Thyroid gland (tissue), 4 donors: ENCODE measurements at regions not wholly inside any gene's neighbourhood (a gene's known extent, or its start where the extent isn't known, plus 50 kb on each side); places are given as distances from the start of the nearest gene placed in this dataset.

ENCODE experiments used
- DNase-seq, 2 donors: peaks; one replicate each; pipeline ENCODE4 v3.0.0-alpha.2; 2019
- H3K27ac ChIP-seq, 3 donors: fragments of 200-600 bp; sonication (generic); 1 replicate in 2 of 3; 2 replicates in 1 of 3; pipeline ENCODE4 v1.5.1; 2016 to 2019; ENCODE audit warnings: mild to moderate bottlenecking in 1 of 3, moderate library complexity in 1 of 3
- H3K27me3 ChIP-seq: fragments of 200-600 bp; sonication (generic); one replicate; pipeline ENCODE4 v1.5.1; 2019
- H3K36me3 ChIP-seq, 2 donors: fragments of 200-600 bp; sonication (generic); one replicate each; pipeline ENCODE4 v1.5.1; 2016 to 2019
- H3K4me1 ChIP-seq, 2 donors: fragments of 200-600 bp; sonication (generic); one replicate each; pipeline ENCODE4 v1.5.1; 2017 to 2019
- H3K4me3 ChIP-seq, 3 donors: fragments of 200-600 bp; sonication (generic); replicated peaks in 1 of 3; 1 replicate in 2 of 3; 2 replicates in 1 of 3; pipeline ENCODE4 v1.5.1; 2016; ENCODE audit warnings: mild to moderate bottlenecking in 1 of 3
- H3K9me3 ChIP-seq: fragments of 200-600 bp; sonication (generic); one replicate; pipeline ENCODE4 v1.5.1; 2017
- CTCF ChIP-seq, 6 experiments: fragments of 200-600 bp in 3 of 6; fragments of 450-650 bp in 3 of 6; sonication (generic) in 3 of 6; IDR thresholded peaks; one replicate each; pipeline ENCODE4 v1.5.1; 2016 to 2019; ENCODE audit warnings: antibody characterized with exemption in 6 of 6, mild to moderate bottlenecking in 2 of 6, inconsistent platforms in 1 of 6, moderate library complexity in 1 of 6
- POLR2A ChIP-seq, 2 donors: fragments of 450-650 bp; IDR thresholded peaks; one replicate each; pipeline ENCODE4 v1.6.1; 2017; ENCODE audit warnings: antibody characterized with exemption in 2 of 2, mild to moderate bottlenecking in 2 of 2, moderate library complexity in 1 of 2
- WGBS, 2 donors: methylation state at CpG; one replicate each; pipeline ENCODE4 v1.1.5; 2017; 5-methylcytosine and 5-hydroxymethylcytosine counted together
- intact Hi-C: fragments of 100-400 bp; cut with DNase I; formaldehyde crosslinking; loops from one replicate; pipeline ENCODE4 v1.15.1; 2023

- no peaks in the 10 kb centered on the region for H3K36me3 ChIP-seq
- intact Hi-C loops: no loop called here
- WGBS, 2 donors: 89 to 96% methylated on average over 3 of the region's 3 CpGs
- no peaks in the 10 kb centered on the region for H3K27me3 ChIP-seq
- no peak for DNase-seq
- no peaks in the 10 kb centered on the region for H3K4me1 ChIP-seq
- H3K4me3 ChIP-seq: no peak overlapping the region
- H3K27ac ChIP-seq: no peak overlapping the region
- H3K9me3 ChIP-seq: no peaks in the 10 kb centered on the region
- TF ChIP-seq CTCF (IDR thresholded peaks at IDR 0.05) (no peak), POLR2A (IDR thresholded peaks at IDR 0.05) (no peak)
These were observed 967.0 kb upstream of the NRXN1 start for GRCh38 chr2:51998890-51999289.

GRCh38 chr2:51997571-51997970 lies 965.6 kb upstream of the NRXN1 start:
- H3K4me3 ChIP-seq: no peak overlapping the region
- H3K27me3 ChIP-seq: no peaks in the 10 kb centered on the region
- no peaks in the 10 kb centered on the region for H3K36me3 ChIP-seq
- no peaks in the 10 kb centered on the region for H3K4me1 ChIP-seq
- TF ChIP-seq POLR2A (IDR thresholded peaks at IDR 0.05) (no peak), CTCF (IDR thresholded peaks at IDR 0.05) (no peak)
- H3K27ac ChIP-seq: no peak overlapping the region
- intact Hi-C loops: no loop called here
- WGBS, 2 donors: 94 to 95% methylated on average over 2 of the region's 2 CpGs
- no peaks in the 10 kb centered on the region for H3K9me3 ChIP-seq
- DNase-seq: no peak

GRCh38 chr2:51995293-51995692 lies 963.4 kb upstream of the NRXN1 start:
- H3K9me3 ChIP-seq: no peaks in the 10 kb centered on the region
- H3K27ac ChIP-seq: no peak overlapping the region
- H3K4me1 ChIP-seq: no peaks in the 10 kb centered on the region
- no peaks in the 10 kb centered on the region for H3K36me3 ChIP-seq
- WGBS, 2 donors: 89% methylated on average over 1 of the region's 1 CpG
- H3K4me3 ChIP-seq: no peak overlapping the region
- TF ChIP-seq POLR2A (IDR thresholded peaks at IDR 0.05) (no peak), CTCF (IDR thresholded peaks at IDR 0.05) (no peak)
- DNase-seq: no peak
- H3K27me3 ChIP-seq: no peaks in the 10 kb centered on the region
- intact Hi-C loops: no loop called here

GRCh38 chr2:51994123-51994763 lies 962.3 kb upstream of the NRXN1 start:
- Histone ChIP-seq H3K4me3 (no peak overlapping the region), H3K36me3 (no peaks in the 10 kb centered on the region), H3K4me1 (no peaks in the 10 kb centered on the region), H3K9me3 (no peaks in the 10 kb centered on the region), H3K27ac (no peak overlapping the region), H3K27me3 (no peaks in the 10 kb centered on the region)
- DNase-seq: no peak
- intact Hi-C loops: no loop called here
- 86 to 100% methylated on average over 1 of the region's 1 CpG for WGBS, 2 donors
- no peak for TF ChIP-seq CTCF (IDR thresholded peaks at IDR 0.05)
- TF ChIP-seq POLR2A (IDR thresholded peaks at IDR 0.05): no peak

GRCh38 chr2:51990684-51991083 lies 958.8 kb upstream of the NRXN1 start:
- intact Hi-C loops: no loop called here
- no peak for TF ChIP-seq CTCF (IDR thresholded peaks at IDR 0.05)
- TF ChIP-seq POLR2A (IDR thresholded peaks at IDR 0.05): no peak
- Histone ChIP-seq H3K27me3 (no peaks in the 10 kb centered on the region), H3K4me3 (no peak overlapping the region), H3K9me3 (no peaks in the 10 kb centered on the region), H3K4me1 (no peaks in the 10 kb centered on the region), H3K36me3 (no peaks in the 10 kb centered on the region), H3K27ac (no peak overlapping the region)
- no peak for DNase-seq
